Occipital lobe (tissue), 1 donor: ENCODE measurements at regions not wholly inside any gene's neighbourhood (a gene's known extent, or its start where the extent isn't known, plus 50 kb on each side); places are given as distances from the start of the nearest gene placed in this dataset.
"Not testable (repeated sequence)": the region's sequence is repeated elsewhere in the genome, so short reads cannot be mapped to it uniquely, and the experiment has no call there.

Experiments
- DNase-seq: peaks from one replicate; lab custom pipeline; 2025; lab: John Stamatoyannopoulos, UW

- not testable (repeated sequence) for DNase-seq
These were observed 133.9 kb downstream of the TRIM43 start for GRCh38 chr2:95725677-95726076.

GRCh38 chr2:95727420-95727819 lies 135.6 kb downstream of the TRIM43 start:
- not testable (repeated sequence) for DNase-seq

GRCh38 chr2:95728878-95729596 lies 137.2 kb downstream of the TRIM43 start:
- DNase-seq, result peak; percentile 55

- no peak for DNase-seq
These were observed 137.8 kb downstream of the TRIM43 start for GRCh38 chr2:95729597-95729955.

GRCh38 chr2:95730813-95731212 lies 139.0 kb downstream of the TRIM43 start:
- DNase-seq, result no peak

- DNase-seq, result no peak
These were observed 143.4 kb downstream of the TRIM43 start for GRCh38 chr2:95734976-95735890.

GRCh38 chr2:95738301-95738700 lies 146.5 kb downstream of the TRIM43 start:
- DNase-seq, result no peak

GRCh38 chr2:95752126-95752525 lies 160.3 kb downstream of the TRIM43 start:
- DNase-seq, result not testable (repeated sequence)

DNA sequence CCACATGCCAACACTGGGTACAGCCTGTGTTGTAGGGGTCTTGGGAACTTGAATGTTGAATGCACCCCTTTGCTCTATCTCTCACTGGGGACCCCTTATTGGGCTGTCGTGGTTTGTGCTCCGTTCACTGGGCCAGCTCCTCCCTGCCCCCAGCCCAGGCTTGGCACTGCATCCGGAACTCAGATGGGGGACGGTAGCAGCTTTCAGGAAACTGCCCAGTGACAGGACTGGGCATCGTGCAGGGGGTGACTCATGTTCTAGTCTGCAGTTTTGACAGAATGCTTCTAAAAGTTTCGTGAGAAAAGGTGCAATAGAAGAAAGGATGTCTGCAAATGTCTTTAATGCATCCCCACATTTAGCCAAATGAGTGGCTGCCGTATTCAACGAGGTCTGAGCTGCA lies 162.0 kb downstream of the TRIM43 start:
- DNase-seq, result not testable (repeated sequence)

DNA sequence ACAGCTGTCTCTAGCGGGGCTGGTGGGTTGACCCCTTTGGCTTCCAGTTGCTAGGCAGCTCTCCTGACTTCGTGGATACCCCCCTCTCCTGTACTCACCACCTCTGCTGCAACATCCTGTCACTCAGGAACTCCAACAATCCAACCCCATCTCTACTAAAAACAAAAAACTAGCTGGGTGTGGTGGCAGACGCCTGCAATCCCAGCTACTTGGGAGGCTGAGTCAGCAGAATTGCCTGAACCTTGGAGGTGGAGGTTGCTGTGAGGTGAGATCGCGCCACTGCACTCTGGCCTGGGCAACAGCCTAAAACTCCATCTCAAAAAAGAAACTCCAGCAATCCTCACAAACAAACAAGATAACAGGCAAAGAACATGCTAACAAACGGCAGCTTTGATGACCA lies 162.4 kb downstream of the TRIM43 start:
- not testable (repeated sequence) for DNase-seq

DNA sequence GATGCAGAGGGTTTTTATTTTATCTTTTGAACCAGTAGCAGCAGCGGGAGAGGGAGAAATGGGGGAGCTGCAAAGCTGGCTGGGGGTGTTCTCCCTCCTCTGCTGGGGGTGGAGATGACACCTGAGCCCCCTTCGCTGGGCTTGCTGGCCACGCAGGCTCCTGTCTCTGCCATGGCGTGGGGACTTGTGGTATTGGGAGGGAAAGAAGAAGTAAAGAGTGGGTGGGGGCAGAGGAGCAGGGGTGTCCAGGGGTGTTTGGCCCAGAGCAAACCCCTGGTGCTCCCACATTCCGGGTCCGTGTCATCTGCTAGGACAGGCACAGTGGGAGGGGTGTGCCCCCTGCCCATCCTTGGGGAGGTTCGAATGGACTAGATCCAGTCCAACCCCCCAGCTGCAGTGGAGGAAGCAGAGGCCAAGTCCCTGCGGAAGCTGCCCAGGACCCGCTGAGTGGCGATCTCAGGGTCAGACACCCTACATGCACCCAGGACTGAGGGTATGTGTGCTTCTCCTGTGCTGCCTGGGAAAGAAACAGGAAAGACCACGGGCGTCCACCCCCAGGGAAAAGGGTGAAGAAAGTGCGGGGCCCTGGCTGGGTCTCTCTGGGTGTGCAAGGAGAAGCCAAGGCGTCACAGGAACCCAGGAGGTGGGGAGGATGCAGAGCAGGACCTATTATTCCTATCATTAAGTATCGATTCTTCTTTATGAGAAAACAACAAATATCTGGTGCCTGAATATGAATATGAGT lies 163.2 kb downstream of the TRIM43 start:
- not testable (repeated sequence) for DNase-seq

DNA sequence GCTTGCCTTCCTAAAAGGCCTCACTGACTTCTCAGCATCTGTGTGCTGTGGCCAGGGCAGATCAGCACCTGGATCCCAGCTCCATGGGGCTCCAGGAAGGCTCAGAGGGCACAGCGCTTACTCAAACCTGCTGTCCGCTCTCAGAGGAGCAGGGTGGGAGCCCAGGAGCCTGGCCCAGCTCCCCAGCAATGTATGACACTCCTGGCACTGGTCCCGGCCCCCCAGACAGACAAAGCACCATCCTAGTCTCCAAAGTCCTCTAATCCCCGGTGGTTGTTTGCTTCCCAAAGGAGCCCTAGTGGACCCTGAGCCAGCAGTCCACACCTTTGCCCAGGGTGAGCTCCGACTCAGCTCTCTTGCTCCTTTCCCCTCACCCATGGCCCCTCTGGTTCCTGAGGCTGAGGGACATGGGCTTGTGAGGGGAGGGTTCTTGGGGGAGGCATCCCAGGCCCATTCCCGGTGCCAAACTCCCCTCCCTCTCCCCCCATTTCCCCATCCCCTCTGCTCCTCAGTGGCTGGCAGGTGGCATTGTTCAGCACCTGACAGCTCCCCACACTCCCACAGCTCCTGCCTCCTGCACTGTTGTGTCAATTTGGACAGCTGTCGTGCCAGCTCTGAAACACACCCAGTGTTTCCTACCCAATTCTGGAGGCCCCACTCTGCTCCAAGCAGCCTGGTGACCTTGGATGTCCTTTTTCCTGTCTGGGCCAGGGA lies 164.3 kb downstream of the TRIM43 start:
- not testable (repeated sequence) for DNase-seq

DNA sequence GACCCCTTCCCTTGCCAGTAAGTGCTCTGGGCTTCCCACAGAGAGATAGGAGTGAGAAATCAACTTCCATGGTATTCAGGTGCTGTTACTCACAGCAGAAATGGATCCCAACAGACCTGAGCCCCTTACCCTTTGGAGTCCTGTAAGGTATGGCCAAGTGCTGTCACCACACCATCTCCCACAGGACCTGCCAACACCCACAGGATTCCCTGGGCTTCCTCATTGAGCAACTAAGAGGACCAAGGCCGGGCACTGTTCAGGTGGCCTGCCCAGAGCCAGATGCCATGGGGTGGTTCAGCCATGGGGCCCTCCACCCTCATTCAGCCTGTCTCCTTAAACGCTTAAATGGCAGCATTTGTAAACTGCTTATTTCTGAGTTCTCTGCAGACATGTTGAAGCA lies 166.2 kb downstream of the TRIM43 start:
- no peak for DNase-seq

- DNase-seq, result no peak
These were observed 167.9 kb downstream of the TRIM43 start for GRCh38 chr2:95759481-95760246.

DNA sequence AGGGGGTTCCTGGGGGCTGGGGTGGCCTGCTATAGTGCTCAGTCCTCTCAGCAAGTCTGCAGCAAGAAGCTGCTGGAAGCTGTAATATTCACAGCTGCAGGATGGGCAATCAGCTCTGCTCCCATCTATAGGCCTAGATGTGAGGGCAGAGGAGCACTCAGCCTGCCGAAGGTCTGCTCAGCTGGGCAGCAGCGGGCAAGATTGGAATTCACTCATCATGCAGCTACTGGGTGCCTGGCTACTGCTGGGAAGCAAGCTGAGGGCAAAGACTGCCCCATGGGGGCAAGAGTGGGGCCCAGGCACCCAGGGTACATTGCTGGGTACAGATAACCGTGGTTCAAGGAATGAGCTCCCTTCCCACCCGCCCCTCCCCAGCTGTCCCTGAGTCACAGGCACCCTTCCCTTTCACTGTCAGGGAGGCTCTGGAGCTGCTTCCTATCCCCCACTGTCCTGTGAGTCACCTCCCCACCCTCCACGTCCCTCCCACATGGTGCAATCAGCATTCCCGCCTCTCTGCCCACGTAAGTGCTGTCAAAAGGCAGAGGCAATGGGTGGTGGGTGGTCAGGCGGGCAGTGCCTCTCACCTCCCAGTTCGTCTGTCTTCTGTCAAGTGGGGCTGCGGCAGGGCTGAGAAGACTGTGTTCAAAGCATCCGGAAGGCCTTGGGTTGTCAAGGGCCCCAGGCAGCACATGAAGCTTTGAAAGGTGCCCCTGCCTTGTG lies 169.2 kb downstream of the TRIM43 start:
- DNase-seq, result no peak

GRCh38 chr2:95761556-95761955 lies 169.8 kb downstream of the TRIM43 start:
- DNase-seq, result no peak

GRCh38 chr2:95762023-95763021 lies 170.5 kb downstream of the TRIM43 start:
- DNase-seq, result not testable (repeated sequence)

- not testable (repeated sequence) for DNase-seq
These were observed 171.3 kb downstream of the TRIM43 start for GRCh38 chr2:95763074-95763473.

- DNase-seq, result not testable (repeated sequence)
These were observed 173.2 kb downstream of the TRIM43 start for GRCh38 chr2:95764966-95765365.
